ENCODE measurements at regions not wholly inside any gene's neighbourhood (a gene's known extent, or its start where the extent isn't known, plus 50 kb on each side); places are given as distances from the start of the nearest gene placed in this dataset.

DNA sequence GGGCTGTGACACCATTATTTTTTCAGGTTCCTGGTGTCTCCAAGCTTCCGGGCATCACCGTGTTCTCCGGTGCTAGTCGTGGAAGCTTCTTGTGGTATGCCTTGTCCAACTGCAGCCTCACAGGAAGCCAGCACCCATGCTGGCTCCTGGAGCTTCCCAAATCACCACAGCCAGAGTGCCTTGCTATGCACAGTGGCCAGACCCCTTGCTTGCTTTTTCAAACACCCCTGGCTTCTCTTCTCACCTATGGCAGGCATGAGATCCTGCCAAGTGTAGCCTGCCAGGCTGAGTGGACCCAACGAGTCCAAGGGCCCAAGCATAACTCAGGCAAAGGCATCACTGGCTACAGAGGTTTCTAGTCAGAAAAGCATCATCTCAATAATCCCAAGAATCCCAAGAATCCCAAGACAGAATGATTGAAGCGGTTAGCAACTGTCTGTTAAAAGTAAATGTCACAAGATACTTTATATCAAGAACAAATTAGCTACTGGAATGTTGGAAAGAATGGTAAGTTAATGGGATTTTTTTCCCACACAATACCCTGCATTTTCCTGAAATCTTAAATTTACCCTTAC is 1522.9 kb downstream of the PCDH18 start:
- TF ChIP-seq POLR2A (IDR thresholded peaks at IDR 0.05; ENCODE audit: low read depth, low read length) (no peak), TAF1 (IDR thresholded peaks at IDR 0.05; ENCODE audit: low read depth, low read length) (no peak), POLR2AphosphoS5 (IDR thresholded peaks at IDR 0.05; ENCODE audit: low read depth, low read length) (no peak), PAX5 (IDR thresholded peaks at IDR 0.05; ENCODE audit: insufficient read depth, low read length, severe bottlenecking) (no peak), POU2F2 (IDR thresholded peaks at IDR 0.05; ENCODE audit: low read depth, low read length) (no peak)
